ENCODE measurements at regions not wholly inside any gene's neighbourhood (a gene's known extent, or its start where the extent isn't known, plus 50 kb on each side); places are given as distances from the start of the nearest gene placed in this dataset.

GRCh38 chr14:104448721-104449120, 130.8 kb upstream of the C14orf180 start (continued):
- no peak for TF ChIP-seq REST (IDR thresholded peaks at IDR 0.05)

GRCh38 chr14:104450811-104451401, 128.7 kb upstream of the C14orf180 start:
- H3K4me1 ChIP-seq (ENCODE audit: control insufficient read depth in 4 of 4, insufficient read depth in 4 of 4, low read length in 3 of 4) = no peaks in the 10 kb centered on the region
- H3K27me3 ChIP-seq (ENCODE audit: control insufficient read depth in 4 of 4, insufficient read depth in 4 of 4, low read length in 3 of 4) = peaks cover 0 to 2% (median 1%) of the 10 kb centered on the region in 4 donors
- peaks cover 0 to 8% (median 4%) of the 10 kb centered on the region in 4 donors for H3K9me3 ChIP-seq (ENCODE audit: control insufficient read depth in 4 of 4, low read length in 3 of 4)
- no peak overlapping the region for H3K27ac ChIP-seq (ENCODE audit: low read depth in 1 of 2, low read length in 2 of 2)
- DNase-seq (ENCODE audit: low spot score) = peak; percentile 29
- TF ChIP-seq ZBTB33 (IDR thresholded peaks at IDR 0.05) (no peak), NR2F2 (IDR thresholded peaks at IDR 0.05) (no peak), HNF4A (conservative IDR thresholded peaks at IDR 0.05) (no peak)
- H3K36me3 ChIP-seq (ENCODE audit: control insufficient read depth in 4 of 4, insufficient read depth in 3 of 4, low read depth in 1 of 4, low read length in 3 of 4) = no peaks in the 10 kb centered on the region
- 89% methylated on average over 28 of the region's 28 CpGs for WGBS
- no peak overlapping the region for H3K9ac ChIP-seq (ENCODE audit: low read depth in 1 of 2, low read length in 2 of 2)
- no peak overlapping the region for H3K4me3 ChIP-seq (ENCODE audit: low read depth in 1 of 3, low read length in 3 of 3)

GRCh38 chr14:104451474-104451873, 128.1 kb upstream of the C14orf180 start:
- Histone ChIP-seq H3K27me3 (ENCODE audit: control insufficient read depth in 4 of 4, insufficient read depth in 4 of 4, low read length in 3 of 4) (peaks cover 0 to 2% (median under 1%) of the 10 kb centered on the region in 4 donors), H3K4me1 (ENCODE audit: control insufficient read depth in 4 of 4, insufficient read depth in 4 of 4, low read length in 3 of 4) (no peaks in the 10 kb centered on the region), H3K9me3 (ENCODE audit: control insufficient read depth in 4 of 4, low read length in 3 of 4) (peaks cover 0 to 8% (median 4%) of the 10 kb centered on the region in 4 donors), H3K9ac (ENCODE audit: low read depth in 1 of 2, low read length in 2 of 2) (no peak overlapping the region), H3K36me3 (ENCODE audit: control insufficient read depth in 4 of 4, insufficient read depth in 3 of 4, low read depth in 1 of 4, low read length in 3 of 4) (no peaks in the 10 kb centered on the region), H3K27ac (ENCODE audit: low read depth in 1 of 2, low read length in 2 of 2) (no peak overlapping the region), H3K4me3 (ENCODE audit: low read depth in 1 of 3, low read length in 3 of 3) (no peak overlapping the region)
- WGBS = 79% methylated on average over 10 of the region's 10 CpGs
- DNase-seq (ENCODE audit: low spot score) = peak; percentile 8
- TF ChIP-seq REST (IDR thresholded peaks at IDR 0.05) (no peak), FOXA1 (IDR thresholded peaks at IDR 0.05) (no peak), RAD21 (IDR thresholded peaks at IDR 0.05) (no peak), ZBTB33 (IDR thresholded peaks at IDR 0.05) (no peak), MAX (IDR thresholded peaks at IDR 0.05) (no peak), SP1 (IDR thresholded peaks at IDR 0.05) (no peak), HNF4G (IDR thresholded peaks at IDR 0.05) (no peak), FOXA2 (IDR thresholded peaks at IDR 0.05) (no peak), NR2F2 (IDR thresholded peaks at IDR 0.05) (no peak), GABPA (IDR thresholded peaks at IDR 0.05 in 1 of 2, conservative IDR thresholded peaks at IDR 0.05 in 1 of 2) (no peak)
